ENCODE measurements at regions not wholly inside any gene's neighbourhood (a gene's known extent, or its start where the extent isn't known, plus 50 kb on each side); places are given as distances from the start of the nearest gene placed in this dataset.

DNA sequence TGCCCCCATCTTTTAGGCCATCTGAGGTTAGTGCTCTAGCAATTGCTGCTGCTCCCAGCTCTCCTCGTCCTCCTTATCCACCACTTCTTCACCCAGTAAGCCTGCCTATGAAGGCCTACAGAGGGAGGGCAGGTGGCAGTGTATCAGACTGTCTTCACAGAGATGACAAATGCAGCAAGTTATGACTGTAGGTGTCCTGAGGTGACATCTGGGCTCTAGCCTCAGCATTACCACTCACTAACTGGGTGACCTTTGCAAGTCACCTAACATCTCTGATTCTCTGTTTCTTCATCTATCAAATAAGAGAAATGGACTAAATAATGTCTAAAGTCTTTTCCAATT is 151.6 kb downstream of the NOC3L start:
- TF ChIP-seq, protein P1, sequence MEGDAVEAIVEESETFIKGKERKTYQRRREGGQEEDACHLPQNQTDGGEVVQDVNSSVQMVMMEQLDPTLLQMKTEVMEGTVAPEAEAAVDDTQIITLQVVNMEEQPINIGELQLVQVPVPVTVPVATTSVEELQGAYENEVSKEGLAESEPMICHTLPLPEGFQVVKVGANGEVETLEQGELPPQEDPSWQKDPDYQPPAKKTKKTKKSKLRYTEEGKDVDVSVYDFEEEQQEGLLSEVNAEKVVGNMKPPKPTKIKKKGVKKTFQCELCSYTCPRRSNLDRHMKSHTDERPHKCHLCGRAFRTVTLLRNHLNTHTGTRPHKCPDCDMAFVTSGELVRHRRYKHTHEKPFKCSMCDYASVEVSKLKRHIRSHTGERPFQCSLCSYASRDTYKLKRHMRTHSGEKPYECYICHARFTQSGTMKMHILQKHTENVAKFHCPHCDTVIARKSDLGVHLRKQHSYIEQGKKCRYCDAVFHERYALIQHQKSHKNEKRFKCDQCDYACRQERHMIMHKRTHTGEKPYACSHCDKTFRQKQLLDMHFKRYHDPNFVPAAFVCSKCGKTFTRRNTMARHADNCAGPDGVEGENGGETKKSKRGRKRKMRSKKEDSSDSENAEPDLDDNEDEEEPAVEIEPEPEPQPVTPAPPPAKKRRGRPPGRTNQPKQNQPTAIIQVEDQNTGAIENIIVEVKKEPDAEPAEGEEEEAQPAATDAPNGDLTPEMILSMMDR (IDR thresholded peaks at IDR 0.05): no peak
- no peak for TF ChIP-seq POLR2A (IDR thresholded peaks at IDR 0.05)

All from heart left ventricle (tissue), 13 donors.